ENCODE measurements at regions not wholly inside any gene's neighbourhood (a gene's known extent, or its start where the extent isn't known, plus 50 kb on each side); places are given as distances from the start of the nearest gene placed in this dataset.

- Histone ChIP-seq H3K4me1 (ENCODE audit: insufficient read depth, low read length) (peaks cover 27% of the 10 kb centered on the region), H3K36me3 (ENCODE audit: low read depth, low read length) (no peaks in the 10 kb centered on the region), H3K27ac (ENCODE audit: low read length) (no peak overlapping the region), H3K9me3 (ENCODE audit: low read length) (no peaks in the 10 kb centered on the region), H3K9ac (ENCODE audit: low read length) (no peak overlapping the region), H3K27me3 (ENCODE audit: low read length) (peaks cover 2% of the 10 kb centered on the region; the same call in 1 of the 2 replicates), H3F3A (ENCODE audit: low read length, unreplicated experiment) (no peaks in the 10 kb centered on the region), H3K4me3 (ENCODE audit: low read length) (no peak overlapping the region), H3K79me2 (ENCODE audit: low read length) (no peaks in the 10 kb centered on the region), H2AFZ (ENCODE audit: low read length) (no peak overlapping the region), H3K4me2 (ENCODE audit: low read length) (no peak overlapping the region), H4K20me1 (ENCODE audit: low read length) (no peaks in the 10 kb centered on the region), H3K9me2 (replicated peaks; ENCODE audit: low read length) (no peaks in the 10 kb centered on the region)
- TF ChIP-seq EZH2 (IDR thresholded peaks at IDR 0.05; ENCODE audit: low read length, unreplicated experiment) = no peak
- no peak for TF ChIP-seq CTCF (conservative IDR thresholded peaks at IDR 0.05; ENCODE audit: low read depth, low read length)
- no peak for TF ChIP-seq EZH2phosphoT487 (IDR thresholded peaks at IDR 0.05; ENCODE audit: borderline replicate concordance, low read length)
- ChIA-PET CTCF (no interaction called here), POLR2A (ENCODE audit: unreplicated experiment) (no interaction called here)
- intact Hi-C loops (cut with micrococcal nuclease) = no loop called here
- ATAC-seq (no peak), DNase-seq (no peak)
- no TSS peak for BruUV-seq (replicated peaks)
These were observed 132.4 kb upstream of the GDF10 start for GRCh38 chr10:47167591-47167990.

- H3K4me3 ChIP-seq (ENCODE audit: low read length) = no peak overlapping the region
- POLR2A ChIA-PET (ENCODE audit: unreplicated experiment) = no interaction called here
- H3K79me2 ChIP-seq (ENCODE audit: low read length) = no peaks in the 10 kb centered on the region
- no peaks in the 10 kb centered on the region for H4K20me1 ChIP-seq (ENCODE audit: low read length)
- no peak overlapping the region for H3K27ac ChIP-seq (ENCODE audit: low read length)
- no peak overlapping the region for H3K4me2 ChIP-seq (ENCODE audit: low read length)
- no peaks in the 10 kb centered on the region for H3K36me3 ChIP-seq (ENCODE audit: low read depth, low read length)
- intact Hi-C loops (cut with micrococcal nuclease) = no loop called here
- H3K9me2 ChIP-seq (replicated peaks; ENCODE audit: low read length) = no peaks in the 10 kb centered on the region
- H3K27me3 ChIP-seq (ENCODE audit: low read length) = peaks cover 2% of the 10 kb centered on the region; the same call in 1 of the 2 replicates
- ATAC-seq (no peak), DNase-seq (no peak)
- H3K4me1 ChIP-seq (ENCODE audit: insufficient read depth, low read length) = peaks cover 19% of the 10 kb centered on the region
- CTCF ChIA-PET = no interaction called here
- H3K9me3 ChIP-seq (ENCODE audit: low read length) = no peaks in the 10 kb centered on the region
- BruUV-seq (replicated peaks) = no TSS peak
- H2AFZ ChIP-seq (ENCODE audit: low read length) = no peak overlapping the region
- H3F3A ChIP-seq (ENCODE audit: low read length, unreplicated experiment) = no peaks in the 10 kb centered on the region
- no peak for TF ChIP-seq CTCF (conservative IDR thresholded peaks at IDR 0.05; ENCODE audit: low read depth, low read length)
- no peak for TF ChIP-seq EZH2phosphoT487 (IDR thresholded peaks at IDR 0.05; ENCODE audit: borderline replicate concordance, low read length)
- no peak for TF ChIP-seq EZH2 (IDR thresholded peaks at IDR 0.05; ENCODE audit: low read length, unreplicated experiment)
- H3K9ac ChIP-seq (ENCODE audit: low read length) = no peak overlapping the region
These were observed 130.4 kb upstream of the GDF10 start for GRCh38 chr10:47169581-47169980.

GRCh38 chr10:47173929-47174442 is 126.0 kb upstream of the GDF10 start:
- Histone ChIP-seq H3K79me2 (ENCODE audit: low read length) (no peaks in the 10 kb centered on the region), H3K27me3 (ENCODE audit: low read length) (peaks cover 12% of the 10 kb centered on the region; the same call in 1 of the 2 replicates), H3F3A (ENCODE audit: low read length, unreplicated experiment) (no peaks in the 10 kb centered on the region), H3K4me1 (ENCODE audit: insufficient read depth, low read length) (no peaks in the 10 kb centered on the region), H3K4me2 (ENCODE audit: low read length) (no peak overlapping the region), H3K4me3 (ENCODE audit: low read length) (no peak overlapping the region), H3K9me2 (replicated peaks; ENCODE audit: low read length) (no peaks in the 10 kb centered on the region), H4K20me1 (ENCODE audit: low read length) (no peaks in the 10 kb centered on the region), H3K9me3 (ENCODE audit: low read length) (no peaks in the 10 kb centered on the region), H2AFZ (ENCODE audit: low read length) (no peak overlapping the region), H3K36me3 (ENCODE audit: low read depth, low read length) (no peaks in the 10 kb centered on the region), H3K9ac (ENCODE audit: low read length) (no peak overlapping the region), H3K27ac (ENCODE audit: low read length) (no peak overlapping the region)
- ChIA-PET CTCF (no interaction called here), POLR2A (ENCODE audit: unreplicated experiment) (no interaction called here)
- ATAC-seq (no peak), DNase-seq (no peak)
- TF ChIP-seq CTCF (conservative IDR thresholded peaks at IDR 0.05; ENCODE audit: low read depth, low read length) (no peak), EZH2 (IDR thresholded peaks at IDR 0.05; ENCODE audit: low read length, unreplicated experiment) (no peak), EZH2phosphoT487 (IDR thresholded peaks at IDR 0.05; ENCODE audit: borderline replicate concordance, low read length) (no peak)
- intact Hi-C loops (cut with micrococcal nuclease) = no loop called here
- BruUV-seq (replicated peaks) = no TSS peak
